GM23338 (cell line): ENCODE measurements at regions not wholly inside any gene's neighbourhood (a gene's known extent, or its start where the extent isn't known, plus 50 kb on each side); places are given as distances from the start of the nearest gene placed in this dataset.

ENCODE experiments used
- ATAC-seq: fragments of 200-7000 bp; cut with Tn5 transposase; 3 replicates; pipeline ENCODE4 v1.9.1; 2020
- DNase-seq: peaks from one replicate; pipeline ENCODE4 v3.0.0-alpha.2; 2015; ENCODE audit warnings: low spot score
- H2AFZ ChIP-seq: fragments of 200-600 bp; sonication (generic); 2 replicates; pipeline ENCODE4 v1.8.0; 2016; ENCODE audit warnings: antibody characterized with exemption, mild to moderate bottlenecking, moderate library complexity
- H3F3A ChIP-seq: fragments of 200-600 bp; sonication (generic); replicated peaks from 2 replicates; pipeline ENCODE4 v1.8.0; 2017; ENCODE audit warnings: antibody characterized with exemption, mixed run types, low read depth
- H3K27ac ChIP-seq: fragments of 200-600 bp; sonication (generic); 2 replicates; pipeline ENCODE4 v1.6.1; 2016; ENCODE audit warnings: low read depth
- H3K27me3 ChIP-seq: fragments of 200-600 bp; sonication (generic); 2 replicates; pipeline ENCODE4 v1.8.0; 2016; ENCODE audit warnings: mild to moderate bottlenecking, mixed run types, moderate library complexity; ENCODE audit not compliant: insufficient read depth
- H3K36me3 ChIP-seq: fragments of 200-600 bp; sonication (generic); 2 replicates; pipeline ENCODE4 v1.8.0; 2016; ENCODE audit warnings: mild to moderate bottlenecking; ENCODE audit not compliant: insufficient read depth
- H3K4me1 ChIP-seq: fragments of 200-600 bp; sonication (generic); 2 replicates; pipeline ENCODE4 v1.8.0; 2016; ENCODE audit warnings: mild to moderate bottlenecking, moderate library complexity; ENCODE audit not compliant: insufficient read depth
- H3K4me2 ChIP-seq: fragments of 200-600 bp; sonication (generic); 2 replicates; pipeline ENCODE4 v1.7.1; 2017; ENCODE audit warnings: mixed run types
- H3K4me3 ChIP-seq: fragments of 200-600 bp; sonication (generic); 2 replicates; pipeline ENCODE4 v1.6.1; 2016; ENCODE audit warnings: mixed run types
- H3K79me2 ChIP-seq: fragments of 200-600 bp; sonication (generic); replicated peaks from 2 replicates; pipeline ENCODE4 v1.8.0; 2017; ENCODE audit warnings: mild to moderate bottlenecking; ENCODE audit not compliant: insufficient read depth
- H3K9me2 ChIP-seq: fragments of 200-600 bp; sonication (generic); 2 replicates; pipeline ENCODE4 v1.8.0; 2017; ENCODE audit not compliant: insufficient read depth
- H4K20me1 ChIP-seq: fragments of 200-600 bp; sonication (generic); replicated peaks from 2 replicates; pipeline ENCODE4 v1.8.0; 2017; ENCODE audit warnings: mild to moderate bottlenecking; ENCODE audit not compliant: insufficient read depth
- H3K27ac Mint-ChIP-seq: 2 replicates; pipeline ENCODE4 v1.8.0; 2020; ENCODE audit warnings: inconsistent platforms, mild to moderate bottlenecking, moderate library complexity, mixed read lengths
- H3K27me3 Mint-ChIP-seq: 3 replicates; pipeline ENCODE4 v1.8.0; 2022; ENCODE audit warnings: low read depth, mild to moderate bottlenecking, moderate library complexity, mixed read lengths, inconsistent platforms; ENCODE audit not compliant: insufficient read depth, poor library complexity
- H3K36me3 Mint-ChIP-seq: 3 replicates; pipeline ENCODE4 v1.8.0; 2021; ENCODE audit warnings: low read depth, mild to moderate bottlenecking, inconsistent platforms, moderate library complexity, mixed read lengths
- H3K4me1 Mint-ChIP-seq: 3 replicates; pipeline ENCODE4 v1.8.0; 2020; ENCODE audit warnings: mild to moderate bottlenecking, inconsistent platforms, mixed read lengths
- H3K4me3 Mint-ChIP-seq: 3 replicates; pipeline ENCODE4 v1.8.0; 2021; ENCODE audit warnings: moderate library complexity, mild to moderate bottlenecking, inconsistent platforms, mixed read lengths
- H3K9me3 Mint-ChIP-seq: 3 replicates; pipeline ENCODE4 v1.8.0; 2020; ENCODE audit warnings: moderate library complexity, mild to moderate bottlenecking, inconsistent platforms, mixed read lengths
- CREB1 ChIP-seq: fragments of 250-450 bp; sonication (Bioruptor Pico); IDR thresholded peaks from 2 replicates; pipeline ENCODE4 v1.5.0; 2020; ENCODE audit warnings: low read depth, mild to moderate bottlenecking, moderate library complexity
- EZH2 ChIP-seq: fragments of 200-600 bp; sonication (generic); IDR thresholded peaks from one replicate; pipeline ENCODE4 v1.8.0; 2017; ENCODE audit warnings: antibody characterized with exemption, mild to moderate bottlenecking, low read depth; ENCODE audit not compliant: unreplicated experiment
- EZH2phosphoT487 ChIP-seq: fragments of 200-600 bp; sonication (generic); IDR thresholded peaks from one replicate; pipeline ENCODE4 v1.8.1; 2018; ENCODE audit warnings: antibody characterized with exemption; ENCODE audit not compliant: unreplicated experiment
- JUNB ChIP-seq: IDR thresholded peaks from one replicate; pipeline ENCODE4 v1.6.1; 2016; ENCODE audit warnings: antibody characterized with exemption; ENCODE audit not compliant: unreplicated experiment
- NANOG ChIP-seq: IDR thresholded peaks from 2 replicates; pipeline ENCODE4 v1.6.1; 2016; ENCODE audit warnings: antibody characterized with exemption, borderline replicate concordance
- POLR2AphosphoS5 ChIP-seq: IDR thresholded peaks from 2 replicates; pipeline ENCODE4 v1.6.1; 2016; ENCODE audit warnings: antibody characterized with exemption, low read depth
- REST ChIP-seq: IDR thresholded peaks from one replicate; pipeline ENCODE4 v1.6.1; 2018; ENCODE audit warnings: antibody characterized with exemption; ENCODE audit not compliant: unreplicated experiment
- STAT1 ChIP-seq: IDR thresholded peaks from one replicate; pipeline ENCODE4 v1.6.1; 2016; ENCODE audit warnings: antibody characterized with exemption; ENCODE audit not compliant: unreplicated experiment
- ZNF114 ChIP-seq: fragments of 250-450 bp; sonication (Bioruptor Pico); IDR thresholded peaks from 2 replicates; pipeline ENCODE4 v1.5.0; 2020; ENCODE audit warnings: mild to moderate bottlenecking, moderate library complexity
- ZNF331 ChIP-seq: fragments of 250-450 bp; sonication (Bioruptor Pico); IDR thresholded peaks from 2 replicates; pipeline ENCODE4 v1.5.0; 2020; ENCODE audit warnings: low read depth, mild to moderate bottlenecking, moderate library complexity
- TF ChIP-seq, protein P1 (sequence below), 2 experiments: fragments of 200-600 bp in 1 of 2; sonication (generic) in 1 of 2; conservative IDR thresholded peaks; 2 replicates each; pipeline versions ENCODE4 v1.5.1 to v1.6.1; 2016 to 2017; ENCODE audit warnings: antibody characterized with exemption in 2 of 2, low read depth in 2 of 2, mild to moderate bottlenecking in 2 of 2, moderate library complexity in 1 of 2
- TF ChIP-seq, protein P2 (sequence below): IDR thresholded peaks from 2 replicates; pipeline ENCODE4 v1.6.1; 2016; ENCODE audit warnings: antibody characterized with exemption

- Mint-ChIP-seq H3K27me3 (peaks cover 9% of the 10 kb centered on the region), H3K4me1 (peaks cover under 1% of the 10 kb centered on the region), H3K9me3 (peaks cover 7% of the 10 kb centered on the region; the same call in 1 of the 3 replicates), H3K27ac (no peak overlapping the region), H3K36me3 (no peaks in the 10 kb centered on the region), H3K4me3 (no peak overlapping the region)
- H3F3A ChIP-seq, result no peaks in the 10 kb centered on the region
- no peaks in the 10 kb centered on the region for H3K36me3 ChIP-seq
- H3K9me2 ChIP-seq, result no peaks in the 10 kb centered on the region
- no peaks in the 10 kb centered on the region for H3K79me2 ChIP-seq
- H4K20me1 ChIP-seq, result no peaks in the 10 kb centered on the region
- DNase-seq (no peak), ATAC-seq (no peak)
- H3K4me1 ChIP-seq, result no peaks in the 10 kb centered on the region
- no peak overlapping the region for H3K4me2 ChIP-seq
- TF ChIP-seq, protein P1, sequence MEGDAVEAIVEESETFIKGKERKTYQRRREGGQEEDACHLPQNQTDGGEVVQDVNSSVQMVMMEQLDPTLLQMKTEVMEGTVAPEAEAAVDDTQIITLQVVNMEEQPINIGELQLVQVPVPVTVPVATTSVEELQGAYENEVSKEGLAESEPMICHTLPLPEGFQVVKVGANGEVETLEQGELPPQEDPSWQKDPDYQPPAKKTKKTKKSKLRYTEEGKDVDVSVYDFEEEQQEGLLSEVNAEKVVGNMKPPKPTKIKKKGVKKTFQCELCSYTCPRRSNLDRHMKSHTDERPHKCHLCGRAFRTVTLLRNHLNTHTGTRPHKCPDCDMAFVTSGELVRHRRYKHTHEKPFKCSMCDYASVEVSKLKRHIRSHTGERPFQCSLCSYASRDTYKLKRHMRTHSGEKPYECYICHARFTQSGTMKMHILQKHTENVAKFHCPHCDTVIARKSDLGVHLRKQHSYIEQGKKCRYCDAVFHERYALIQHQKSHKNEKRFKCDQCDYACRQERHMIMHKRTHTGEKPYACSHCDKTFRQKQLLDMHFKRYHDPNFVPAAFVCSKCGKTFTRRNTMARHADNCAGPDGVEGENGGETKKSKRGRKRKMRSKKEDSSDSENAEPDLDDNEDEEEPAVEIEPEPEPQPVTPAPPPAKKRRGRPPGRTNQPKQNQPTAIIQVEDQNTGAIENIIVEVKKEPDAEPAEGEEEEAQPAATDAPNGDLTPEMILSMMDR (conservative IDR thresholded peaks at IDR 0.05; ENCODE audit: low read depth in 2 of 2), result no peak
- TF ChIP-seq POLR2AphosphoS5 (no peak), NANOG (no peak)
- H2AFZ ChIP-seq, result no peak overlapping the region
- H3K4me3 ChIP-seq, result no peak overlapping the region
- no peaks in the 10 kb centered on the region for H3K27me3 ChIP-seq
- H3K27ac ChIP-seq, result no peak overlapping the region
Measured at GRCh38 chr6:143564484-143565017, 53.0 kb upstream of the FUCA2 start.

- Histone ChIP-seq H3K79me2 (no peaks in the 10 kb centered on the region), H3K9me2 (no peaks in the 10 kb centered on the region), H3K4me1 (no peaks in the 10 kb centered on the region), H3K4me2 (no peak overlapping the region), H3F3A (no peaks in the 10 kb centered on the region), H3K27me3 (no peaks in the 10 kb centered on the region), H4K20me1 (no peaks in the 10 kb centered on the region), H3K36me3 (no peaks in the 10 kb centered on the region), H2AFZ (no peak overlapping the region), H3K27ac (no peak overlapping the region), H3K4me3 (no peak overlapping the region)
- no peaks in the 10 kb centered on the region; the same call in 2 of the 3 replicates for H3K4me1 Mint-ChIP-seq
- H3K4me3 Mint-ChIP-seq, result no peak overlapping the region
- DNase-seq, result no peak
- no peaks in the 10 kb centered on the region for H3K36me3 Mint-ChIP-seq
- no peak for TF ChIP-seq ZNF331 (CRISPR knock-in tag)
- no peak for TF ChIP-seq NANOG
- no peak for TF ChIP-seq REST
- no peak for TF ChIP-seq EZH2phosphoT487
- TF ChIP-seq, protein P1 (conservative IDR thresholded peaks at IDR 0.05; ENCODE audit: low read depth in 2 of 2), result no peak
- TF ChIP-seq CREB1 (CRISPR knock-in tag), result no peak
- TF ChIP-seq, protein P2, sequence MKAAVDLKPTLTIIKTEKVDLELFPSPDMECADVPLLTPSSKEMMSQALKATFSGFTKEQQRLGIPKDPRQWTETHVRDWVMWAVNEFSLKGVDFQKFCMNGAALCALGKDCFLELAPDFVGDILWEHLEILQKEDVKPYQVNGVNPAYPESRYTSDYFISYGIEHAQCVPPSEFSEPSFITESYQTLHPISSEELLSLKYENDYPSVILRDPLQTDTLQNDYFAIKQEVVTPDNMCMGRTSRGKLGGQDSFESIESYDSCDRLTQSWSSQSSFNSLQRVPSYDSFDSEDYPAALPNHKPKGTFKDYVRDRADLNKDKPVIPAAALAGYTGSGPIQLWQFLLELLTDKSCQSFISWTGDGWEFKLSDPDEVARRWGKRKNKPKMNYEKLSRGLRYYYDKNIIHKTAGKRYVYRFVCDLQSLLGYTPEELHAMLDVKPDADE, result no peak
- TF ChIP-seq ZNF114 (CRISPR knock-in tag), result no peak
- no peak for TF ChIP-seq STAT1
- no peak for TF ChIP-seq JUNB
- no peak for TF ChIP-seq EZH2
- no peak overlapping the region for H3K27ac Mint-ChIP-seq
- no peak for ATAC-seq
- H3K27me3 Mint-ChIP-seq, result peaks cover 9% of the 10 kb centered on the region
- peaks cover 7% of the 10 kb centered on the region; the same call in 1 of the 3 replicates for H3K9me3 Mint-ChIP-seq
Measured at GRCh38 chr6:143562143-143562542, 50.6 kb upstream of the FUCA2 start.
